Ishikawa (cell line): ENCODE measurements at regions not wholly inside any gene's neighbourhood (a gene's known extent, or its start where the extent isn't known, plus 50 kb on each side); places are given as distances from the start of the nearest gene placed in this dataset.

Experiments
- EP300 ChIP-seq: IDR thresholded peaks from 2 replicates; pipeline ENCODE4 v1.6.1; 2012; ENCODE audit warnings: borderline replicate concordance
- MAX ChIP-seq: IDR thresholded peaks from 2 replicates; pipeline ENCODE4 v1.6.1; 2012
- RAD21 ChIP-seq: IDR thresholded peaks from 2 replicates; pipeline ENCODE4 v1.6.1; 2012; ENCODE audit warnings: low read depth
- TAF1 ChIP-seq: IDR thresholded peaks from 2 replicates; pipeline ENCODE4 v1.6.1; 2012; ENCODE audit warnings: low read depth, mild to moderate bottlenecking

- TF ChIP-seq TAF1 (no peak), MAX (no peak), RAD21 (no peak), EP300 (no peak)
These were observed 242.2 kb upstream of the SGCG start for GRCh38 chr13:22938576-22938975.
